GM13976 (cell line): ENCODE measurements at regions not wholly inside any gene's neighbourhood (a gene's known extent, or its start where the extent isn't known, plus 50 kb on each side); places are given as distances from the start of the nearest gene placed in this dataset.

Experiments
- DNase-seq: peaks from one replicate; pipeline ENCODE4 v3.0.0; 2012; ENCODE audit warnings: low spot score
- CTCF ChIP-seq: IDR thresholded peaks from 2 replicates; pipeline ENCODE4 v1.5.1; 2012; ENCODE audit warnings: borderline replicate concordance, mild to moderate bottlenecking; ENCODE audit not compliant: insufficient read depth; ENCODE audit errors: extremely low read depth, missing control alignments, control extremely low read depth
- in situ Hi-C: fragments of 300-500 bp; cut with MboI; formaldehyde crosslinking; loops from one replicate; pipeline ENCODE4 v1.12.0; 2022; ENCODE audit warnings: low sequenced_read_pairs, mixed read lengths, inconsistent platforms; ENCODE audit not compliant: unreplicated experiment

GRCh38 chr7:136617176-136617575 is 251.3 kb upstream of the CHRM2 start:
- in situ Hi-C loops, result no loop called here
- no peak for DNase-seq
- no peak for TF ChIP-seq CTCF

GRCh38 chr7:136605532-136606329 is 262.7 kb upstream of the CHRM2 start:
- no peak for DNase-seq
- TF ChIP-seq CTCF, result no peak
- in situ Hi-C loops, result no loop called here

GRCh38 chr7:136601772-136602171 is 266.7 kb upstream of the CHRM2 start:
- in situ Hi-C loops, result no loop called here
- no peak for DNase-seq
- TF ChIP-seq CTCF, result no peak

- in situ Hi-C loops, result no loop called here
- no peak for TF ChIP-seq CTCF
- no peak for DNase-seq
Observed at GRCh38 chr7:136600475-136600874, 268.0 kb upstream of the CHRM2 start.

- in situ Hi-C loops, result no loop called here
- no peak for DNase-seq
- no peak for TF ChIP-seq CTCF
Observed at GRCh38 chr7:136594739-136595144, 273.7 kb upstream of the CHRM2 start.

- TF ChIP-seq CTCF, result no peak
- in situ Hi-C loops, result no loop called here
- DNase-seq, result no peak
Observed at GRCh38 chr7:136588216-136588615, 280.2 kb upstream of the CHRM2 start.
